Trophoblast cell (in vitro differentiated cells and primary cell): ENCODE measurements at regions not wholly inside any gene's neighbourhood (a gene's known extent, or its start where the extent isn't known, plus 50 kb on each side); places are given as distances from the start of the nearest gene placed in this dataset.

Experiments
- DNase-seq, 2 donors: peaks; one replicate each; pipeline ENCODE4 v3.0.0-alpha.2; 2016
- H2AFZ ChIP-seq: 2 replicates; pipeline ENCODE4 v1.6.1; 2013; ENCODE audit warnings: low read length, moderate library complexity, mild to moderate bottlenecking; ENCODE audit not compliant: insufficient read depth, poor library complexity
- H2AK5ac ChIP-seq: 2 replicates; pipeline ENCODE4 v1.6.1; 2013; ENCODE audit warnings: mild to moderate bottlenecking, low read length
- H2BK120ac ChIP-seq: 2 replicates; pipeline ENCODE4 v1.6.1; 2013; ENCODE audit warnings: low read length, mild to moderate bottlenecking, moderate library complexity; ENCODE audit not compliant: insufficient read depth, poor library complexity
- H2BK12ac ChIP-seq: 2 replicates; pipeline ENCODE4 v1.6.1; 2013; ENCODE audit warnings: mild to moderate bottlenecking, low read length, moderate library complexity
- H2BK5ac ChIP-seq: 2 replicates; pipeline ENCODE4 v1.6.1; 2013; ENCODE audit warnings: low read length, low read depth, moderate library complexity, mild to moderate bottlenecking; ENCODE audit not compliant: poor library complexity
- H3K14ac ChIP-seq: 2 replicates; pipeline ENCODE4 v1.6.1; 2013; ENCODE audit warnings: mild to moderate bottlenecking, low read length
- H3K18ac ChIP-seq: 2 replicates; pipeline ENCODE4 v1.6.1; 2013; ENCODE audit warnings: mild to moderate bottlenecking, low read length
- H3K23ac ChIP-seq: 2 replicates; pipeline ENCODE4 v1.6.1; 2013; ENCODE audit warnings: low read length
- H3K27ac ChIP-seq: 2 replicates; pipeline ENCODE4 v1.5.1; 2013; ENCODE audit warnings: low read depth, mild to moderate bottlenecking, inconsistent platforms, low read length, moderate library complexity
- H3K27me3 ChIP-seq: 2 replicates; pipeline ENCODE4 v1.6.1; 2013; ENCODE audit warnings: inconsistent platforms, mild to moderate bottlenecking, low read length, moderate library complexity; ENCODE audit not compliant: insufficient read depth
- H3K36me3 ChIP-seq, 2 experiments: 1 replicate in 1 of 2; 2 replicates in 1 of 2; pipeline ENCODE4 v1.6.1; 2013; ENCODE audit warnings: low read length in 2 of 2, mild to moderate bottlenecking in 2 of 2, moderate library complexity in 1 of 2; ENCODE audit not compliant: insufficient read depth in 2 of 2, control insufficient read depth in 1 of 2
- H3K4ac ChIP-seq: 2 replicates; pipeline ENCODE4 v1.6.1; 2013; ENCODE audit warnings: low read depth, mild to moderate bottlenecking, low read length, moderate library complexity
- H3K4me1 ChIP-seq, 2 experiments: 1 replicate in 1 of 2; 2 replicates in 1 of 2; pipeline ENCODE4 v1.6.1; 2013; ENCODE audit warnings: low read length in 2 of 2, mild to moderate bottlenecking in 2 of 2, moderate library complexity in 1 of 2; ENCODE audit not compliant: insufficient read depth in 2 of 2, control insufficient read depth in 1 of 2
- H3K4me2 ChIP-seq: 2 replicates; pipeline ENCODE4 v1.6.1; 2013; ENCODE audit warnings: inconsistent platforms, mild to moderate bottlenecking, low read length, moderate library complexity
- H3K4me3 ChIP-seq: 2 replicates; pipeline ENCODE4 v1.5.1; 2013; ENCODE audit warnings: mild to moderate bottlenecking, low read depth, low read length, inconsistent platforms
- H3K79me1 ChIP-seq: one replicate; pipeline ENCODE4 v1.6.1; 2013; ENCODE audit warnings: low read length
- H3K79me2 ChIP-seq: 2 replicates; pipeline ENCODE4 v1.6.1; 2013; ENCODE audit warnings: low read length, mild to moderate bottlenecking; ENCODE audit not compliant: control insufficient read depth, insufficient read depth, poor library complexity
- H3K9ac ChIP-seq: 2 replicates; pipeline ENCODE4 v1.6.1; 2013; ENCODE audit warnings: mild to moderate bottlenecking, low read length
- H3K9me3 ChIP-seq: 2 replicates; pipeline ENCODE4 v1.6.1; 2013; ENCODE audit warnings: low read depth, mild to moderate bottlenecking, control low read depth, inconsistent platforms, low read length; ENCODE audit not compliant: insufficient read depth
- H4K12ac ChIP-seq: 2 replicates; pipeline ENCODE4 v1.6.1; 2013; ENCODE audit warnings: low read depth, mild to moderate bottlenecking, low read length, moderate library complexity
- H4K8ac ChIP-seq: 2 replicates; pipeline ENCODE4 v1.6.1; 2013; ENCODE audit warnings: low read depth, mild to moderate bottlenecking, low read length, moderate library complexity
- H4K91ac ChIP-seq: one replicate; pipeline ENCODE4 v1.6.1; 2013; ENCODE audit warnings: low read depth, mild to moderate bottlenecking, low read length, moderate library complexity
- WGBS: extraction: QIAGEN DNeasy Blood & Tissue Kit; methylation state at CpG from one replicate; pipeline ENCODE4 v1.1.7; 2013; ENCODE audit warnings: missing lambda C conversion rate; ENCODE audit not compliant: insufficient read length, insufficient coverage; ENCODE audit errors: extremely low coverage; 5-methylcytosine and 5-hydroxymethylcytosine counted together

DNA sequence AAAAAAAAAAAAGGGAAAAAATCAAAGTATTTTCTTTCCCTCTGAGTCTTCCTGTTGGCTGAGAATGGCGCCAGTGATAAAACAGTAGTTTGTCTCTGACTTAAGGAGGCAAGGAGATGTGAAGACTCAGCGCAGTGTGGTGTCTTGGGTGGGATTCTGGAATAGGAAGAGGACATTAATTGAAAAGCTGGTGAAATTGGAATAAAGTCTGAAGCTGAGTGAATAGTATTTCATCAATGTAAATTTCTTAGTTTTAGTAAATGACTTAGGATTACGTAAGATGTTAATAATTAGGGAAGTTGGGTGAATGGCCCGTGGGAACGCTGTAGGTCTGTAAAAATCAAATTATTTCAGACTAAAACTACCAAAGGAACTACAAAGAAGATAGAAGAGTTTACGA lies 122.8 kb upstream of the ZNF217 start:
- no peak overlapping the region for H3K27ac ChIP-seq
- H4K8ac ChIP-seq = no peak overlapping the region
- H3K9ac ChIP-seq = no peak overlapping the region
- H3K36me3 ChIP-seq = no peaks in the 10 kb centered on the region
- no peak overlapping the region for H2AK5ac ChIP-seq
- no peak overlapping the region for H4K91ac ChIP-seq
- no peak overlapping the region for H4K12ac ChIP-seq
- no peak for DNase-seq
- H3K23ac ChIP-seq = no peak overlapping the region
- 100% methylated on average over 1 of the region's 6 CpGs for WGBS
- H3K79me2 ChIP-seq = no peaks in the 10 kb centered on the region
- H3K4me3 ChIP-seq = no peak overlapping the region
- peaks cover 16 to 18% of the 10 kb centered on the region in 2 experiments for H3K4me1 ChIP-seq
- no peak overlapping the region for H2BK5ac ChIP-seq
- no peak overlapping the region for H3K4me2 ChIP-seq
- no peak overlapping the region for H3K18ac ChIP-seq
- H3K4ac ChIP-seq = no peak overlapping the region
- no peak overlapping the region for H3K14ac ChIP-seq
- peaks cover 12% of the 10 kb centered on the region for H3K79me1 ChIP-seq
- no peak overlapping the region for H2AFZ ChIP-seq
- H3K27me3 ChIP-seq = no peaks in the 10 kb centered on the region
- H2BK120ac ChIP-seq = no peak overlapping the region
- H2BK12ac ChIP-seq = no peak overlapping the region
- H3K9me3 ChIP-seq = no peaks in the 10 kb centered on the region

DNA sequence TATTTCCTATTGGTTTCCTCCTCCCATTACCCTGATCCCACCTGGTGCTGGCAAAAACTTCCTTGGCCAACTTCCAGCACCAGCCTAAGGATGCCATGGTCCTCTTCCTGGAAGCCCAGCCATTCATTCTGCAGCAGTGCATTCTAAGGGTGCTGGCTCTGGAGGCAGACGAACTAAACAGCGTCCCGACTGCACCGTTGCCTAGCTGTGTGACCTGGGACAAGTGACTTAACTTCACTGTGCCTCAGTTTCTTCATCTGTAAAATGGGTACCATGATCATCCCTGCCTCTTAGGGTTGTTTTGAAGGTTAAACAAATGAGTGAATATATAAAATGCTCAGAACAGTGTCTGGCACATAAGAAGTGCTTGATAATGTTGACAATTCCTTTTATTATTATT lies 120.9 kb upstream of the ZNF217 start:
- Histone ChIP-seq H3K79me2 (no peaks in the 10 kb centered on the region), H4K91ac (no peak overlapping the region), H3K23ac (no peak overlapping the region), H3K18ac (no peak overlapping the region), H3K4me3 (no peak overlapping the region), H3K27me3 (no peaks in the 10 kb centered on the region), H4K12ac (no peak overlapping the region), H3K27ac (no peak overlapping the region), H2AFZ (no peak overlapping the region), H2BK12ac (peak overlapping the region; percentile 92), H2BK120ac (no peak overlapping the region), H3K9me3 (no peaks in the 10 kb centered on the region), H3K4ac (no peak overlapping the region), H3K79me1 (peaks cover 12% of the 10 kb centered on the region), H3K14ac (no peak overlapping the region), H2AK5ac (no peak overlapping the region), H3K9ac (no peak overlapping the region), H4K8ac (peak overlapping the region; percentile 53), H2BK5ac (no peak overlapping the region), H3K4me1 (peaks cover 17 to 18% of the 10 kb centered on the region in 2 experiments), H3K4me2 (no peak overlapping the region), H3K36me3 (no peaks in the 10 kb centered on the region)
- no peak for DNase-seq
- WGBS = no CpG with 5 or more reads among the region's 4 CpGs

DNA sequence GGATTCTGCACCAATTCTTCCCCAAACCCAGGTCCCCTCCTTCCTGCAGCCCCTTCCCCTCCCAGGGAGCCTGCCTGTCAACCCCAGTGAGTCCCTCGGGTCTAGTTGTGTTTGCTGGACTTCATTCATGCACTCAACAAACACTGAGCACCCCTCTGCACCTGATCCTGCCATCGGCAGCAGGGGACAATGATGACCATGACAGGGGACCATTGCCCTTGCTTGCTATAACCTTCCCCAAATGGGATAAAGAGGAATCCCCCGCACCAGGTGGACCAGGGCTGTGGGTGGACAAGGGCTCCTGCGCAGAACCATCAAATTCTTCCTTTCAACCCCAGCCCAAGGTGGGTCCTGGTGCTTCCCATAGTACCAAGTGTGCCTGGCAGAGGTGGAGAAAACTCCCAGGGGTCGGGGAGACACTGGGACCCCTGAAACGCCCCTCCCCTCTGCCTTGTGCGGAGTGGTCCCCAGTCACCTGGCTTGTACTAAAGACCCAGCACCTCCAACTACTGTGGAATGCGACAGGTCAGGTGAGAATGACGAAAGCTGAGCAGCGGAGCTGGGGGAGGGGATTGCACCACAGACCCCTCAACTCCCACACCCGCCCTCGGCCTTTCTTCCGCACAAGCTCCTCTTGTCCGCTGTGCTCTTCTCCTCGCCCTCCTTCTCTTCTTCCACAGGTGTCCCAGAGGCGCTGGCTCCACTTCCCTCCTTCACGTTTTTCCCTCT lies 119.9 kb upstream of the ZNF217 start:
- Histone ChIP-seq H4K12ac (no peak overlapping the region), H2BK12ac (peak overlapping the region; percentile 41), H4K8ac (peak overlapping the region; percentile 30), H3K79me1 (peaks cover 12% of the 10 kb centered on the region), H3K4me1 (peaks cover 17 to 18% of the 10 kb centered on the region in 2 experiments), H3K9me3 (no peaks in the 10 kb centered on the region), H2AFZ (peak overlapping the region; percentile 6), H4K91ac (peak overlapping the region; percentile 65), H3K18ac (peak overlapping the region; percentile 53), H3K79me2 (no peaks in the 10 kb centered on the region), H3K27me3 (no peaks in the 10 kb centered on the region), H3K4me2 (no peak overlapping the region), H2AK5ac (no peak overlapping the region), H3K27ac (no peak overlapping the region), H3K4me3 (no peak overlapping the region), H3K36me3 (no peaks in the 10 kb centered on the region), H2BK120ac (peak overlapping the region; percentile 28), H3K9ac (no peak overlapping the region), H3K14ac (no peak overlapping the region), H3K23ac (no peak overlapping the region), H3K4ac (no peak overlapping the region), H2BK5ac (peak overlapping the region; percentile 51)
- DNase-seq = no peak
- no CpG with 5 or more reads among the region's 17 CpGs for WGBS

DNA sequence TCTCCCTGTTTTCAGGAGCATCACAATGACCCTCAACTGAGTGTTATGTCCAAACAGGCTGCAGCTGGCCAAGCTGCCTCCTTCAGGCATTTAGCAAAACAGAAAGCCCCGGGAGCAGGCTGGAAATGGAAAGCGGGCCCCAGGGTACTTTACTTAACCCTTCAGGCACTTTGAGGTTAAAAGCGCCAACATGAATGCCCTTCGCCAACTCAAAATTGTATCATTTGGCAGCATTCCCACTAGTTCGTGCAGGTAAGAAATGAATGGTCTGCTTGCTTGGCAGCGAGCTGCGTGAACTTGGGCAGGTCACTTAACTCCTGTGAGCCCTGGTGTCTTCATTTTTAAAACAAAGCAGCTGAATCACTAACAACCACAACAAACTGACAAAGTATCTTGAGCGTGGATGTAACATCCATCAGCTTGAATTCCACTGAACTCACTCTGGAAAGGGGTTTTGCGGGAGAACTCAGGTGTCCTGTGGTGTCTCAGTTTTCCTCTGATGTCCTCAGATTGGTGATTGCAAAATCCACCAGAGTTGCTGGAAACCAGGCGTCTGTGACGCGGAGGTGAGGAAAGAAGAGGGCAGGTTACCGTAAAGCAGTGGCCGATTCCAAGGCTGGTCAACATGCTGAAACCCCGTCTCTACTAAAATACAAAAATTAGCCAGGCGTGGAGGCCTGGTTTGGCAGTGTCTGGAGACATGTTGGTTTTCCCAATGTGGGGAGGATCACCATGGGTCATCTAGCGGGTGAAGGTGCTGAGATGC lies 118.8 kb upstream of the ZNF217 start:
- Histone ChIP-seq H3K27ac (peak overlapping the region; percentile 6), H3K4me1 (peaks cover 18 to 20% of the 10 kb centered on the region in 2 experiments), H2BK5ac (no peak overlapping the region), H3K4me3 (no peak overlapping the region), H3K14ac (peak overlapping the region; percentile 4), H2BK12ac (peak overlapping the region; percentile 34), H3K18ac (no peak overlapping the region), H3K4me2 (no peak overlapping the region), H4K12ac (no peak overlapping the region), H4K8ac (no peak overlapping the region), H2AFZ (no peak overlapping the region), H3K79me1 (peaks cover 12% of the 10 kb centered on the region), H3K27me3 (no peaks in the 10 kb centered on the region), H3K9ac (no peak overlapping the region), H4K91ac (peak overlapping the region; percentile 20), H3K9me3 (no peaks in the 10 kb centered on the region), H3K23ac (no peak overlapping the region), H3K4ac (no peak overlapping the region), H2AK5ac (no peak overlapping the region), H3K36me3 (no peaks in the 10 kb centered on the region), H3K79me2 (no peaks in the 10 kb centered on the region), H2BK120ac (peak overlapping the region; percentile 61)
- no CpG with 5 or more reads among the region's 17 CpGs for WGBS
- DNase-seq = peak in 1 of 2 donors; percentile 69
